Prostate gland (tissue), 2 donors: ENCODE measurements at regions not wholly inside any gene's neighbourhood (a gene's known extent, or its start where the extent isn't known, plus 50 kb on each side); places are given as distances from the start of the nearest gene placed in this dataset.

Source experiments
- DNase-seq: peaks from one replicate; pipeline ENCODE4 v3.0.0-alpha.2; 2019; ENCODE audit warnings: low spot score
- H3K27ac ChIP-seq, 2 donors: fragments of 200-600 bp; sonication (generic); 2 replicates each; pipeline ENCODE4 v1.5.1; 2017 to 2019
- H3K27me3 ChIP-seq: fragments of 200-600 bp; sonication (generic); replicated peaks from 2 replicates; pipeline ENCODE4 v1.5.1; 2019; ENCODE audit not compliant: insufficient read depth
- H3K36me3 ChIP-seq, 2 donors: fragments of 200-600 bp; sonication (generic); 1 replicate in 1 of 2; 2 replicates in 1 of 2; pipeline versions ENCODE4 v1.5.1 to v1.8.1; 2017 to 2019
- H3K4me1 ChIP-seq: fragments of 200-600 bp; sonication (generic); replicated peaks from 2 replicates; pipeline ENCODE4 v1.5.1; 2019
- H3K4me3 ChIP-seq, 2 donors: fragments of 200-600 bp; sonication (generic); 2 replicates each; pipeline ENCODE4 v1.5.1; 2017 to 2019
- H3K9me3 ChIP-seq: fragments of 200-600 bp; sonication (generic); 2 replicates; pipeline ENCODE4 v1.5.1; 2017
- POLR2A ChIP-seq: fragments of 450-650 bp; IDR thresholded peaks from one replicate; pipeline ENCODE4 v1.6.1; 2016; ENCODE audit warnings: antibody characterized with exemption, mild to moderate bottlenecking
- POLR2AphosphoS5 ChIP-seq: sonication (generic); formaldehyde crosslinking; IDR thresholded peaks from one replicate; pipeline ENCODE4 v1.6.1; 2017; ENCODE audit warnings: antibody characterized with exemption
- WGBS: methylation state at CpG from one replicate; pipeline ENCODE4 v1.1.5; 2018; 5-methylcytosine and 5-hydroxymethylcytosine counted together
- intact Hi-C: fragments of 100-400 bp; cut with DNase I; formaldehyde crosslinking; loops from one replicate; pipeline ENCODE4 v1.14.2; 2022
- TF ChIP-seq, protein P1 (sequence below), 4 experiments: fragments of 200-600 bp in 2 of 4; fragments of 450-650 bp in 2 of 4; sonication (generic) in 2 of 4; IDR thresholded peaks; 1 replicate in 3 of 4; 2 replicates in 1 of 4; pipeline ENCODE4 v1.5.1; 2016 to 2019; ENCODE audit warnings: antibody characterized with exemption in 4 of 4, mild to moderate bottlenecking in 2 of 4, moderate library complexity in 2 of 4

DNA sequence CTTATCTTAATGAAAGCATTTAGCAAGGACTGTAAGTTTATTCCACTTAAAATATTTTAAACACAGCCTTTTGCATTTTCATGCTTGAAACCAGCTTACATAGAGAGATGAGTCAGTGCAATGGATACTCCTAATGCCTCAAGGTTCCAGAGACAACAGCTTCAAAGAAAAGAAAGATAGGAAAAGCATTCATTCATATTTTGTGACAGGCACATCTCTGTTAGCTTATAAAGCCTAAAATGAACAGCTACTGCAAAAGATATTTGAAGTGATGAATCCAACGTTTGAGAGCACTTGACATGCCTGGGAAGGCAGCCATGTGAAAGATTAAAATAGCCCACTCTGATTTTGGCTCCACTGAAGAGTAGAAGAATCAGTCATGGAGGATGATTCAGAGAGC is 814.5 kb downstream of the RPS29 start:
- intact Hi-C loops, result no loop called here
- no peak for TF ChIP-seq POLR2AphosphoS5
- TF ChIP-seq, protein P1, sequence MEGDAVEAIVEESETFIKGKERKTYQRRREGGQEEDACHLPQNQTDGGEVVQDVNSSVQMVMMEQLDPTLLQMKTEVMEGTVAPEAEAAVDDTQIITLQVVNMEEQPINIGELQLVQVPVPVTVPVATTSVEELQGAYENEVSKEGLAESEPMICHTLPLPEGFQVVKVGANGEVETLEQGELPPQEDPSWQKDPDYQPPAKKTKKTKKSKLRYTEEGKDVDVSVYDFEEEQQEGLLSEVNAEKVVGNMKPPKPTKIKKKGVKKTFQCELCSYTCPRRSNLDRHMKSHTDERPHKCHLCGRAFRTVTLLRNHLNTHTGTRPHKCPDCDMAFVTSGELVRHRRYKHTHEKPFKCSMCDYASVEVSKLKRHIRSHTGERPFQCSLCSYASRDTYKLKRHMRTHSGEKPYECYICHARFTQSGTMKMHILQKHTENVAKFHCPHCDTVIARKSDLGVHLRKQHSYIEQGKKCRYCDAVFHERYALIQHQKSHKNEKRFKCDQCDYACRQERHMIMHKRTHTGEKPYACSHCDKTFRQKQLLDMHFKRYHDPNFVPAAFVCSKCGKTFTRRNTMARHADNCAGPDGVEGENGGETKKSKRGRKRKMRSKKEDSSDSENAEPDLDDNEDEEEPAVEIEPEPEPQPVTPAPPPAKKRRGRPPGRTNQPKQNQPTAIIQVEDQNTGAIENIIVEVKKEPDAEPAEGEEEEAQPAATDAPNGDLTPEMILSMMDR (IDR thresholded peaks at IDR 0.05), result no peak
- no peak for TF ChIP-seq POLR2A
- no peaks in the 10 kb centered on the region for H3K36me3 ChIP-seq
- WGBS, result 26% methylated on average over 1 of the region's 1 CpG
- no peak overlapping the region for H3K4me3 ChIP-seq
- no peaks in the 10 kb centered on the region for H3K4me1 ChIP-seq
- no peak overlapping the region for H3K27ac ChIP-seq
- DNase-seq, result no peak
- H3K27me3 ChIP-seq, result no peaks in the 10 kb centered on the region
- H3K9me3 ChIP-seq, result no peaks in the 10 kb centered on the region

DNA sequence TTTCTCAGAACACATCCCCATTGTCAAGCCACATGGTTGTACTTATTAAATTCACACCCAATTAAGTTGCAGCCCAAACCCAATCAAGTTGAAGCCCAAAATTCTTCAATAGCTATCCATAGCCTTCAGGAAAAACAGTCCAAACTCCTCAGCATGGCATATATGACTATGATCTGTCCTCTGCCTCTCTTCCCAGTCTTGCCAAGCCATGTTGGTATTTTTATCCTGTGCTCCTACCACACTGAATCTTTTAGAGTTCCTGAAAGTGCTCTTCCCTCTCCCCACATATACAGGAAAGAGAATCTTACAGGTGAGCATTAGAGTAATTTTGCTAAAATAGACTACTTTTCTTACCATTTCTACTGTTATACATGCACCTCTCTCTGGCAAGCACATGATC is 834.9 kb downstream of the RPS29 start:
- H3K9me3 ChIP-seq, result no peaks in the 10 kb centered on the region
- no peak overlapping the region for H3K4me3 ChIP-seq
- H3K27ac ChIP-seq, result no peak overlapping the region
- H3K4me1 ChIP-seq, result no peaks in the 10 kb centered on the region
- DNase-seq, result no peak
- H3K27me3 ChIP-seq, result no peaks in the 10 kb centered on the region
- intact Hi-C loops, result no loop called here
- no peak for TF ChIP-seq POLR2AphosphoS5
- TF ChIP-seq, protein P1 (IDR thresholded peaks at IDR 0.05), result no peak
- no peak for TF ChIP-seq POLR2A
- H3K36me3 ChIP-seq, result no peaks in the 10 kb centered on the region

DNA sequence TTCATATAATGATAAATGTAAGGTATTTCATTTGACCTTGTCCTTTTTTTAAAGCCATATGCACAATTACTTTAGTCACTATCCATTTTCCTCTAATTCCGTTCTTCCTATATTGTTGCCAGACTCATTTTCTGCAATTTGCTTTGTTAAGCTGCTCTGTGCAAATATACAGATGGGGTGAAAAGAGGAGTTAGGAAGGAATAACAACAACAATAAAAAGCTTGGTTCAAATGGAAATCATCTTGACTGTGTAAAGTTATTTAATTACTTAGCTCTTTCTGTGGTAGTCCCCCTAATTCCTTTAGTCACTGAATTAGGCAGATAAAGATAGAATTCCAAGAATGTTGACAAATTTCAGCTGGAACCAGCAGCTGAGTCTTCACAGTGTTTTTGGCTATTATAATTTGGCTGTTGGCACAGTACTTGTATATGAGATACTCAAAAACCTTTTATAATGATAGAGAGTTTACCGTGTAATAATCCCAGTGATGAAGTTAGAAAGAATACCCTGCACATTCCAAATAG is 838.0 kb downstream of the RPS29 start:
- H3K9me3 ChIP-seq, result no peaks in the 10 kb centered on the region
- intact Hi-C loops, result no loop called here
- DNase-seq, result no peak
- H3K4me3 ChIP-seq, result no peak overlapping the region
- 28% methylated on average over 2 of the region's 2 CpGs for WGBS
- no peaks in the 10 kb centered on the region for H3K4me1 ChIP-seq
- no peaks in the 10 kb centered on the region for H3K36me3 ChIP-seq
- TF ChIP-seq POLR2AphosphoS5 (no peak), POLR2A (no peak)
- H3K27ac ChIP-seq, result no peak overlapping the region
- H3K27me3 ChIP-seq, result no peaks in the 10 kb centered on the region

DNA sequence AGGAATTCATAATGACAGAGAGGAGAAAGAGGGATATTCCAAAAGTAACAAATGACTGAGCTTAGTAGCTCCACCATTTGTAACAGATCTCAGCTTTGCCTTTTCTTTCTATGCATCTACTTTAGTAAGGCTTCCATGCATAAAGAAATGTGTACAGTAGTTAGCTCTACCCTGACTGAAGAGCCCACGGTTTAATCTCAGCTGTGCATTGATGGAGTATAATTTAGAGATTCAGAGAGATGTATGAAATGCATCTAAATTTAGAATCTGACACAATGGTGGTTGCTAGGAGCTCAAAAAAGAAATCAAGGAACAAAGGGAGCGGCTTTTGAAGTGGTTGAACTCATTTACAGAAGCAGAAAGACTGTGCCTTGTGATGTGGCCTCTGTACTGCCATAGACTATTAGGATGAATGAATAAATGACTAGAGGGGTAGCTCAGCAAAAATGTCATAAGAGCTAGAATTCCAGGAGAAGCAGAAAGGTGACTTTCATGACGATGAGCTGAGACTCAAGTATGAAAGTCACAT is 838.6 kb downstream of the RPS29 start:
- Histone ChIP-seq H3K9me3 (no peaks in the 10 kb centered on the region), H3K4me3 (no peak overlapping the region), H3K36me3 (no peaks in the 10 kb centered on the region), H3K4me1 (no peaks in the 10 kb centered on the region), H3K27me3 (no peaks in the 10 kb centered on the region), H3K27ac (no peak overlapping the region)
- TF ChIP-seq, protein P1 (IDR thresholded peaks at IDR 0.05), result no peak
- no peak for TF ChIP-seq POLR2AphosphoS5
- TF ChIP-seq POLR2A, result no peak
- intact Hi-C loops, result no loop called here
- 79% methylated on average over 3 of the region's 3 CpGs for WGBS
- DNase-seq, result no peak

DNA sequence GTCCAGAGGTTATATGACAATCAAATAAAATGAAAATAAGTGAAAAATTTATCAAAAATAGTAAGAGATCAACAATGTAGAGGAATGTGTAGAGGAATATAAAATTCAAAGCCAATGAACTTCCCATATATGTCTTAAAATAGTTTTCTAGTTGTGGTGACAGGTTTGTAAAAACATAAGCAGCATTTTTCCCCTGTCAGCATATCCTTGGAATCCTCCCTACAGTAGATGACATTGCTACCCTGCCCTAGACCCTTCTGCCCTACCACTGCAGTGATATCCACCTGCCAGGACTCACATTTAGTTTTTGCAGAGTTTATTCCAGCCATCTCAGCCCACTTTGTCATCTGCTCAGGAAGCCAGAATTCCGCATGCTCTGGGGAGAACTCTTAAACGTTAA is 842.0 kb downstream of the RPS29 start:
- Histone ChIP-seq H3K4me1 (no peaks in the 10 kb centered on the region), H3K27me3 (no peaks in the 10 kb centered on the region), H3K4me3 (no peak overlapping the region), H3K27ac (no peak overlapping the region), H3K9me3 (no peaks in the 10 kb centered on the region), H3K36me3 (no peaks in the 10 kb centered on the region)
- intact Hi-C loops, result no loop called here
- WGBS, result 72% methylated on average over 2 of the region's 2 CpGs
- no peak for DNase-seq
- no peak for TF ChIP-seq POLR2AphosphoS5
- no peak for TF ChIP-seq POLR2A
- TF ChIP-seq, protein P1 (IDR thresholded peaks at IDR 0.05), result no peak
